SK-N-SH treated with all-trans-retinoic acid at 6 μM for 48 hours (cell line): ENCODE measurements at regions not wholly inside any gene's neighbourhood (a gene's known extent, or its start where the extent isn't known, plus 50 kb on each side); places are given as distances from the start of the nearest gene placed in this dataset.

Source experiments
- ATAC-seq: fragments of 200-7000 bp; cut with Tn5 transposase; 3 replicates; pipeline ENCODE4 v1.9.1; 2020; ENCODE audit warnings: mild to moderate bottlenecking, moderate library complexity
- ARNTL ChIP-seq: fragments of 450-650 bp; formaldehyde crosslinking; IDR thresholded peaks from 2 replicates; pipeline ENCODE4 v1.5.0; 2020; ENCODE audit warnings: low read depth, mild to moderate bottlenecking, moderate library complexity, borderline replicate concordance
- BACH2 ChIP-seq: fragments of 250-450 bp; sonication (Bioruptor Pico); IDR thresholded peaks from 2 replicates; pipeline ENCODE4 v1.9.0; 2021; ENCODE audit warnings: mild to moderate bottlenecking, borderline replicate concordance
- CSDC2 ChIP-seq: fragments of 250-450 bp; sonication (Bioruptor Pico); IDR thresholded peaks from 2 replicates; pipeline ENCODE4 v1.5.0; 2020; ENCODE audit warnings: mild to moderate bottlenecking, moderate library complexity
- CSRNP3 ChIP-seq: fragments of 250-450 bp; sonication (Bioruptor Pico); IDR thresholded peaks from 2 replicates; pipeline ENCODE4 v1.5.1; 2021; ENCODE audit warnings: mild to moderate bottlenecking, moderate library complexity
- GLIS3 ChIP-seq: fragments of 250-450 bp; sonication (Bioruptor Pico); IDR thresholded peaks from 2 replicates; pipeline ENCODE4 v1.5.0; 2020; ENCODE audit warnings: mild to moderate bottlenecking, moderate library complexity
- ISL1 ChIP-seq: fragments of 250-450 bp; sonication (Bioruptor Pico); IDR thresholded peaks from 2 replicates; pipeline ENCODE4 v2.1.2; 2022; ENCODE audit warnings: mild to moderate bottlenecking, moderate library complexity
- OSR1 ChIP-seq: fragments of 250-450 bp; sonication (Bioruptor Pico); IDR thresholded peaks from 2 replicates; pipeline ENCODE4 v1.8.0; 2022; ENCODE audit warnings: moderate library complexity, mild to moderate bottlenecking, inconsistent platforms
- PPARA ChIP-seq: fragments of 250-450 bp; sonication (Bioruptor Pico); IDR thresholded peaks from 2 replicates; pipeline ENCODE4 v1.5.0; 2020; ENCODE audit warnings: mild to moderate bottlenecking, borderline replicate concordance
- RARB ChIP-seq: fragments of 250-450 bp; sonication (Bioruptor Pico); IDR thresholded peaks from 2 replicates; pipeline ENCODE4 v1.8.0; 2021; ENCODE audit warnings: mild to moderate bottlenecking, moderate library complexity
- SNAI2 ChIP-seq: fragments of 250-450 bp; sonication (Bioruptor Pico); IDR thresholded peaks from 2 replicates; pipeline ENCODE4 v1.5.0; 2020; ENCODE audit warnings: mild to moderate bottlenecking, moderate library complexity
- TCF4 ChIP-seq: fragments of 250-450 bp; sonication (Bioruptor Pico); IDR thresholded peaks from 2 replicates; pipeline ENCODE4 v1.8.0; 2021; ENCODE audit warnings: mild to moderate bottlenecking, moderate library complexity, borderline replicate concordance
- TOX ChIP-seq: fragments of 250-450 bp; sonication (Bioruptor Pico); IDR thresholded peaks from 2 replicates; pipeline ENCODE4 v1.8.0; 2021; ENCODE audit warnings: mild to moderate bottlenecking, moderate library complexity, borderline replicate concordance
- ZC3H10 ChIP-seq: fragments of 250-450 bp; sonication (Bioruptor Pico); IDR thresholded peaks from 2 replicates; pipeline ENCODE4 v1.5.1; 2021; ENCODE audit warnings: mild to moderate bottlenecking, moderate library complexity
- ZFP3 ChIP-seq: fragments of 250-450 bp; sonication (Bioruptor Pico); IDR thresholded peaks from 2 replicates; pipeline ENCODE4 v1.5.0; 2020; ENCODE audit warnings: mild to moderate bottlenecking, moderate library complexity
- ZFP30 ChIP-seq: fragments of 450-650 bp; formaldehyde crosslinking; IDR thresholded peaks from 2 replicates; pipeline ENCODE4 v1.5.0; 2022; ENCODE audit warnings: mild to moderate bottlenecking, moderate library complexity
- ZNF565 ChIP-seq: fragments of 450-650 bp; formaldehyde crosslinking; conservative IDR thresholded peaks from 2 replicates; pipeline ENCODE4 v1.5.0; 2020; ENCODE audit warnings: low read depth, mild to moderate bottlenecking, moderate library complexity
- TF ChIP-seq, protein P1 (sequence below): fragments of 250-450 bp; sonication (Bioruptor Pico); IDR thresholded peaks from 2 replicates; pipeline ENCODE4 v1.8.0; 2020; ENCODE audit warnings: mild to moderate bottlenecking, moderate library complexity, borderline replicate concordance
- TF ChIP-seq, protein P2 (sequence below): fragments of 250-450 bp; sonication (Bioruptor Pico); IDR thresholded peaks from 2 replicates; pipeline ENCODE4 v1.8.0; 2021; ENCODE audit warnings: low read depth, mild to moderate bottlenecking, moderate library complexity, borderline replicate concordance
- TF ChIP-seq, protein P3 (sequence below): fragments of 250-450 bp; sonication (Bioruptor Pico); IDR thresholded peaks from 2 replicates; pipeline ENCODE4 v1.5.0; 2020; ENCODE audit warnings: mild to moderate bottlenecking, moderate library complexity

- ATAC-seq: no peak
Observed at GRCh38 chr7:46970131-46970430, 611.8 kb downstream of the TNS3 start.

DNA sequence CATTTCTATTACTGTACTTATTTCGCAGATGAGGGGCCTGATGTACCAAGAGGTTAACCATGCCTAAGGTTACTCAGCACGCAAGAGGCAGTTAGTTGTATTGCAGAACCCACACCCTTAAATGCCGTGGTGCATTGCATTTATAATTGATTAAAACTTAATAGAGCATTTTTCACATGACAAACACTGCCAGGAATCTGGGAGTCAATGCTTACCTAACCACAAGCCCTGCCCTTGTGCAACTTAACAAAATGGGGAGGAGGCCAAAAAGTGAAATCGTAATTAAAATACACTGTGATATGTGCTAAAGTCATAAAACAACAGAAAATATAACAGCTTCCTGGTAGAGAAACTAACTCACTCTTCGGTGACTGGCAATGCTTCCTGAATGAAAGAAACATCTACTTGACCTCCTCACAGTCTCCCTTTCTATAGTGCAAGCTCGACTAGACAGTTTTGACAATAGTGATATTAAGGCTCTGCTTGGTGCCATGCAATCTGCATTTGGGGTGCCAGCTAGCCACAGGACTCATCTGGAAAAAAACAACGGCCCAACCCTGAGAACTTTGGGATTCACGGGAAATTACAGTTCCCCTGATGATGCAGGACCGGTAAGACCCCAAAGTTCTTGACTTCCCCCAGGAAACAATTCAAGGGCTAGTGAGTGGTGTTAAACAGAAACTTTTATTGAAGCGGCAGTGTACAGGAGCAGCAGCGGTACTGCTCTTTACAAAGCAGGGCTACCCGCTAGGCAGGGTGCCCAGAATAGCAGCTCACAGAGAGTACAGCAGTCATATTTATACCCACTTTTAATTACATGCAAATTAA is 612.4 kb downstream of the TNS3 start:
- TF ChIP-seq, protein P1, sequence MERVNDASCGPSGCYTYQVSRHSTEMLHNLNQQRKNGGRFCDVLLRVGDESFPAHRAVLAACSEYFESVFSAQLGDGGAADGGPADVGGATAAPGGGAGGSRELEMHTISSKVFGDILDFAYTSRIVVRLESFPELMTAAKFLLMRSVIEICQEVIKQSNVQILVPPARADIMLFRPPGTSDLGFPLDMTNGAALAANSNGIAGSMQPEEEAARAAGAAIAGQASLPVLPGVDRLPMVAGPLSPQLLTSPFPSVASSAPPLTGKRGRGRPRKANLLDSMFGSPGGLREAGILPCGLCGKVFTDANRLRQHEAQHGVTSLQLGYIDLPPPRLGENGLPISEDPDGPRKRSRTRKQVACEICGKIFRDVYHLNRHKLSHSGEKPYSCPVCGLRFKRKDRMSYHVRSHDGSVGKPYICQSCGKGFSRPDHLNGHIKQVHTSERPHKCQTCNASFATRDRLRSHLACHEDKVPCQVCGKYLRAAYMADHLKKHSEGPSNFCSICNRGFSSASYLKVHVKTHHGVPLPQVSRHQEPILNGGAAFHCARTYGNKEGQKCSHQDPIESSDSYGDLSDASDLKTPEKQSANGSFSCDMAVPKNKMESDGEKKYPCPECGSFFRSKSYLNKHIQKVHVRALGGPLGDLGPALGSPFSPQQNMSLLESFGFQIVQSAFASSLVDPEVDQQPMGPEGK: no peak
- TF ChIP-seq TOX (CRISPR knock-in tag) (no peak), GLIS3 (no peak), ZNF565 (no peak), ISL1 (no peak), TCF4 (CRISPR knock-in tag) (no peak), RARB (CRISPR knock-in tag) (no peak), ZFP30 (no peak), PPARA (no peak), CSDC2 (no peak), ZC3H10 (CRISPR knock-in tag) (no peak), ZFP3 (CRISPR knock-in tag) (no peak), BACH2 (CRISPR knock-in tag) (no peak), ARNTL (CRISPR knock-in tag) (no peak), CSRNP3 (CRISPR knock-in tag) (no peak)
- TF ChIP-seq, protein P2, sequence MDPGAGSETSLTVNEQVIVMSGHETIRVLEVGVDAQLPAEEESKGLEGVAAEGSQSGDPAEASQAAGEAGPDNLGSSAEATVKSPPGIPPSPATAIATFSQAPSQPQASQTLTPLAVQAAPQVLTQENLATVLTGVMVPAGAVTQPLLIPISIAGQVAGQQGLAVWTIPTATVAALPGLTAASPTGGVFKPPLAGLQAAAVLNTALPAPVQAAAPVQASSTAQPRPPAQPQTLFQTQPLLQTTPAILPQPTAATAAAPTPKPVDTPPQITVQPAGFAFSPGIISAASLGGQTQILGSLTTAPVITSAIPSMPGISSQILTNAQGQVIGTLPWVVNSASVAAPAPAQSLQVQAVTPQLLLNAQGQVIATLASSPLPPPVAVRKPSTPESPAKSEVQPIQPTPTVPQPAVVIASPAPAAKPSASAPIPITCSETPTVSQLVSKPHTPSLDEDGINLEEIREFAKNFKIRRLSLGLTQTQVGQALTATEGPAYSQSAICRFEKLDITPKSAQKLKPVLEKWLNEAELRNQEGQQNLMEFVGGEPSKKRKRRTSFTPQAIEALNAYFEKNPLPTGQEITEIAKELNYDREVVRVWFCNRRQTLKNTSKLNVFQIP (CRISPR knock-in tag): no peak
- TF ChIP-seq, protein P3, sequence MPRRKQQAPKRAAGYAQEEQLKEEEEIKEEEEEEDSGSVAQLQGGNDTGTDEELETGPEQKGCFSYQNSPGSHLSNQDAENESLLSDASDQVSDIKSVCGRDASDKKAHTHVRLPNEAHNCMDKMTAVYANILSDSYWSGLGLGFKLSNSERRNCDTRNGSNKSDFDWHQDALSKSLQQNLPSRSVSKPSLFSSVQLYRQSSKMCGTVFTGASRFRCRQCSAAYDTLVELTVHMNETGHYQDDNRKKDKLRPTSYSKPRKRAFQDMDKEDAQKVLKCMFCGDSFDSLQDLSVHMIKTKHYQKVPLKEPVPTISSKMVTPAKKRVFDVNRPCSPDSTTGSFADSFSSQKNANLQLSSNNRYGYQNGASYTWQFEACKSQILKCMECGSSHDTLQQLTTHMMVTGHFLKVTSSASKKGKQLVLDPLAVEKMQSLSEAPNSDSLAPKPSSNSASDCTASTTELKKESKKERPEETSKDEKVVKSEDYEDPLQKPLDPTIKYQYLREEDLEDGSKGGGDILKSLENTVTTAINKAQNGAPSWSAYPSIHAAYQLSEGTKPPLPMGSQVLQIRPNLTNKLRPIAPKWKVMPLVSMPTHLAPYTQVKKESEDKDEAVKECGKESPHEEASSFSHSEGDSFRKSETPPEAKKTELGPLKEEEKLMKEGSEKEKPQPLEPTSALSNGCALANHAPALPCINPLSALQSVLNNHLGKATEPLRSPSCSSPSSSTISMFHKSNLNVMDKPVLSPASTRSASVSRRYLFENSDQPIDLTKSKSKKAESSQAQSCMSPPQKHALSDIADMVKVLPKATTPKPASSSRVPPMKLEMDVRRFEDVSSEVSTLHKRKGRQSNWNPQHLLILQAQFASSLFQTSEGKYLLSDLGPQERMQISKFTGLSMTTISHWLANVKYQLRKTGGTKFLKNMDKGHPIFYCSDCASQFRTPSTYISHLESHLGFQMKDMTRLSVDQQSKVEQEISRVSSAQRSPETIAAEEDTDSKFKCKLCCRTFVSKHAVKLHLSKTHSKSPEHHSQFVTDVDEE (CRISPR knock-in tag): no peak
- no peak for ATAC-seq

More at GRCh38 chr7:46970131-46970430, 611.8 kb downstream of the TNS3 start:
- TF ChIP-seq CSDC2 (no peak), ZC3H10 (CRISPR knock-in tag) (no peak), TCF4 (CRISPR knock-in tag) (no peak), ARNTL (CRISPR knock-in tag) (no peak)
- TF ChIP-seq, all 23 proteins: peak for 0

DNA sequence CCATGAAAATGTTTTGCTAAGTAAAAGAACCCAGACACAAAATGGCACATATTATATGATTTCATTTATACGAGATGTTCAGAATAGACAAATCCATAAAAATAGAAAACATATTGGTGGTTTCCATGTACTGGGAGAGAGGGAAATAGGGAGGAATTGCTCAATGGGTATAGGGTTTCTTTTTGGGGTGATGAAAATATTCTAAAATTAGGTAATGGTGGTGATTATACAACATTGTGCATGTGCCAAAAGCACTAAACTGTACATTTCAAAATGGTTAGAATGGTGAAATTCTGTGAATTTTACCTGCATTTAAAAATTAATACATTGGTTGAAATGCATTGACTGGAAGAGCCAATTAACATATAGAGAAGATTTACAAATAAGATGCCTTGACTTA is 613.9 kb downstream of the TNS3 start:
- ATAC-seq: no peak
- TF ChIP-seq ZC3H10 (CRISPR knock-in tag) (no peak), SNAI2 (CRISPR knock-in tag) (no peak), CSRNP3 (CRISPR knock-in tag) (no peak), ZFP3 (CRISPR knock-in tag) (no peak), ISL1 (no peak), CSDC2 (no peak), ZNF565 (no peak), TOX (CRISPR knock-in tag) (no peak), OSR1 (CRISPR knock-in tag) (no peak)
- TF ChIP-seq, protein P3 (CRISPR knock-in tag): no peak
- TF ChIP-seq, protein P1: no peak
